Left lobe of liver (tissue), 2 donors: ENCODE measurements at regions not wholly inside any gene's neighbourhood (a gene's known extent, or its start where the extent isn't known, plus 50 kb on each side); places are given as distances from the start of the nearest gene placed in this dataset.

Experiments used
- ATAC-seq: fragments of 200-7000 bp; cut with Tn5 transposase; one replicate; pipeline ENCODE4 v1.9.1; 2020; ENCODE audit warnings: mild to moderate bottlenecking, moderate library complexity
- DNase-seq: peaks from one replicate; pipeline ENCODE4 v3.0.0-alpha.2; 2020; ENCODE audit warnings: low spot score
- donor health status: DM: no; HTN: no; CAD: no; lungs with moderate emphysema.
- donor health status: DM: no; HTN: yes; CAD: no.

DNA sequence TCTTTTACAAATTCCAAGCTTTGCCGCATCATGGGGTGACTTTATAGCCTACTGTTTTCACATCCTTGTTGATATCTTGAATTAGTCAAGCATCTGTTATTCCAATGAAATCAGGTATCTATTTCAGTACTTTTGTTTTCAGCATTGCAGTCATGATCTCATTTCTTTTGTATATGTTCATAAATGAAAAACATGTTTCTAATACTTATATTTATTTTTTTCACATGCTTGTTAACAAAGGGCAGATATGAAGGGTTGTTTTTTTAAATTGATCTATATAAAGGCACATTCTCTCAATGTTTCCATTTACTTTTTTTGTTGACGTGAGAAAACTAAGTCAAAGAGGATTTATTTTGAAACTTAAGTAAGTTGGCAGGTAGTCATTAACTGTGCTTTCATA, 964.8 kb downstream of the JRKL start:
- no peak for ATAC-seq
- DNase-seq, result no peak

DNA sequence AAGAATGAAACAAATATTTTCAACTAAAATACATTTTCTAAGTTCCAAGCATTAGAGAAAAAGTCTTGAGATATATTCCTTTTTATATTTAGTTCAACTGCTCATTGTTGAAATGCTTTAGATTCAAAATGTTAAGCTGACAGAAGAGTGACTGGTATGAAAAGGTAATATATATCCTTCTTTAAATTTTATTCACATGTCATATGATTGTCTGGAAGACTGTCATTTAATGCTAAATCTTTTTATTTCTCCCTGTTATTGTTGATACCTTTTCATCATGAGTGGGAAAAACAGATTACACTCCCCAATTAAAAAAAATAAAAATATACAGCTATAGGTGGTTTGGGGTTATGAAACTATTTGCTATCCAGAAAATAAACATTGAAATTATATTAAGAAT, 965.4 kb downstream of the JRKL start:
- ATAC-seq, result no peak
- no peak for DNase-seq

DNA sequence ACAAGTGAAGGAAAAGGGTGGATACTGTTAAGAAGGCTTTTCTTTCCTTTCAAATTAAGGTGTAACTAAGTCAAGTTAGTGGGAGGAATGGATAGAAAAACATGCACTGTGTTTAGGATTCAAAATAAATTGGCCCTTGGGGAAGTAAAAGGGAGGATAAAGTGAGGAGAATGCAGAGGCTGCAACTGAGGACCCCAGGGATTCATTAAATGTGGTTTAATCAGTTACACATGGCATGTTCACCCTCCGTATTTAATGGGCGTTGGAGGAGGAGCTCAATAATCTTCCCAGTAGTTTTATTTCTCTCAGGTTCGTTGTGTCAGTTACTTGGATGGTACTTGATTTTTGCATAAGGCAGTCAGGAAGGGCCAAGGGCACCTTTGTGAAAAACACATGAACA, 966.3 kb downstream of the JRKL start:
- ATAC-seq, result no peak
- no peak for DNase-seq

DNA sequence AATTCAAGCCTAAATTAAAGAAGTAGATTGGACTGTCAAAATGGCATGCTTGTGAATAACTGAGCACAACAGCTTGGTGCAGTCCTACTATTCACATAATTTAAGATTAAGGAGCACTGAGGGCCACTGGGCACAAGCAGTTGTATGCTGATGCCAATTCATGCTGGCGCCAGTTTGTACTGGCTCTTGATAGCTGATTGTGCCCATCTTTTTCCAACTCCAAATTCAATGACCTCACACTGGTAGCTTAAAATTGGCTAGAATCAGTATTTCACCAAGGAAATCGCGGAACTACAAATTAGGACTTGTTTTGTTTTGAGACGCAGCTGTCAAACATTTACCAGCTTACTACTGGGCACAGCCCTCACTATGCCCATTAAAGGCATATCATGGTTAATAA, 969.2 kb downstream of the JRKL start:
- ATAC-seq (no peak), DNase-seq (no peak)

DNA sequence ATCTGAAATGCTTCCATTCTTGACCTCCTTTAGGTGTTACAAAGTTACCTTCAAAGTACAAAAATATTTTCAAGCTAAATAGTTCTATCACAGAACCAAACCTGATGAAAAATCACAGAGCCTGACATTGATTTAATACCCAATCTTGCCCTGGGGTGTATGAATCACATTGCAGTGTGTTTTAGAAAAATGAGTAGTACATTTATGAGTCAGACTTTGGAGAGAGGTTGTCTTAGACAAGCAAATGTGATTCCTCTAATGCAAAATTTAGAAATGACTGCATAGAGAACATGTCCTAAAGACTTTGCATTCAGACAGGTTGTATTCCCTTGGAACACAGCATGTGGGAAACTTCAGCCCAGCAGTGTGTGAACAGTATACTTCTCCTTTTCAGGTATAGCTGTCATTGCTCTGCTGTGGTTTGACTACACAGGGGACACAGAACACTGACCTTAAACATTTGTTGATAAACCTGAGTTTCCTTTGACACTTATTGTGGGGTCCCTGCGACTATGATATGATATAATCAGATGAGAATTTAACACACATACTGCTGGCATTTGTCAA, 972.1 kb downstream of the JRKL start:
- DNase-seq (no peak), ATAC-seq (no peak)

DNA sequence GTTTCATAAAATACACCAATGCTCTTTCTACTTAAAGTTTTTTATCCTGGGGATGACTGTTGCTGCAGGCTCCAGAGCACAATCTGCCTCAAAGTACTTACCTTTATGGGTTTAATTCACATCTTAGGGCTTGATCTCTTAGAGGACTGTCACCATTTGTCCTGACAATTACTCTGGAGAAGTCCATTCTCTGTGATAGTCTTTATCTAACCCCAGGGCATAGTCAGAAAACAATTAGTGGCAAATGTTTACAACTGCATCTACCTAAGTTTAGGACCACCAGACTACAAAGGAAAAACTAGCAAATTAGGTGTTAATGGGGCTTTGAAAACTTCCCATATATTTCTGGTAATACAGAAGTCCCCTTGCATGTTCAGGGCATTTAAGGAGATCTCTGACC, 973.5 kb downstream of the JRKL start:
- no peak for ATAC-seq

DNA sequence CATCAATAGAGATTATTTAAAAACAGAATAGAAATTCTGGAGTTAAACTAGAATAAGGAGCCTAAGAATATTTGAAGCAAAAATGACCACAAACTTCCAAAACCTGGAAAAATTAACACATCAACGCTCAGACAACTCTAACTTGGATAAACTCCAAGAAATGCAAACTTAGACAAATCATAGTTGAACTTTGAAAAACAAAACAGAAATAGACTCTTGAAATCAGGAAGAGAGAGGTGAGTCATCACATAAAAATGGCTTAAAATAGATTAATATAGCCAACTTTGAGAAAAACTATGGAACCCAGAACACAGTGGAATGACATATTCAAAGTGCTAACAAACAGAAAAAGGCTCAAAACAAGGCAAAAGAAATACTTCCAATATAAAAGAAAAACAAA, 974.2 kb downstream of the JRKL start:
- no peak for DNase-seq
- no peak for ATAC-seq

More for the DNA sequence above, 973.5 kb downstream of the JRKL start:
- DNase-seq, result no peak

DNA sequence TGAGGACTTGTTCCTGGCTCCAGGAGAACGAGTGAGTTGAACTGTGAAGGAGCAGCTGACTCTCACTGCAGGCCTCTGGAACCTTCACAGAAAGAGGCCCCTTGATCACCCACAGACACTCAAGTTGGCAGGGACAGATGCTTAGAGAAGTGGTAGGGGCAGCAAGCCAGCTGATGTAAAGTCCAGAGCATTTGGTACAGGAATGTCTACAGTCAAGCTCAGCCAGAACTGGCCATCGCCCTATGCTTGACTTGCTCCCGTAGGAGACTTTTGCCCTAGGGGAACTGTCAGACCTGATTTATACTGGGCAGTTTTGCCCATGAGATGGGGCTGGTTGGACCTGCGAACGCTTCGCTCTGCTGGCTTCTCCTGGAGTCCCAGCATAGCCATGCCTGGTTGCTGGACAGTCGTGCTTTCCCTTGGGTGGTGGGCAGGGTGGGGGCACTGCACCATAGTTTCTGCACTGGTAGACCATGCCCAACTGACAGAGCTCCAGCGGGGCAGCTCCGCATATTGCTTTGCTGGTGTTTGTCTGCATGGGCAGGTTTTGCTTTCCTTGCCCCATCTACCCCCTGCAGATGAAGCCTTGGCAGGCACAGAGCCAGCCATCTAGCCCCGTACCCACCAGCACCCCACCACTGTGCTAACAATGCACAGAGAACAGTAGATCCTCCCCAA, 977.7 kb downstream of the JRKL start:
- DNase-seq (no peak), ATAC-seq (no peak)

DNA sequence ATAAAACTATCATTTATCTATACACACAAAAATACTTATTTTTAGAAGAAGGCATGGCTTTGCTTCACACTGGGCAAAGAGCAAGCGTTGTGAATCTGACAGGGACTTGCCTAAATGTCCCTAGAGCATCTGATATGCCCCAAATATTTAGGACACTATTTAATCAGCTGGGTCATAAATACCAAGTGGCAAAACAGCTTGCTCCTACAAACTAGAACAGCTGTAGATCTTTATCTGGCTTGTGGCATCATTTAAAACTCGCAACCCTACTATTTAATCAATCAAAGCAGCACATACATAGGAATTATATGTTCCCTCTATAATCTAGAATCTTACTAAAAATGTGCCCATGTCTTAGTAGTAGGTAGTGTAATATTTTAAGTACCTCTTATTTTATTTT, 999.5 kb downstream of the JRKL start:
- no peak for DNase-seq
- no peak for ATAC-seq

DNA sequence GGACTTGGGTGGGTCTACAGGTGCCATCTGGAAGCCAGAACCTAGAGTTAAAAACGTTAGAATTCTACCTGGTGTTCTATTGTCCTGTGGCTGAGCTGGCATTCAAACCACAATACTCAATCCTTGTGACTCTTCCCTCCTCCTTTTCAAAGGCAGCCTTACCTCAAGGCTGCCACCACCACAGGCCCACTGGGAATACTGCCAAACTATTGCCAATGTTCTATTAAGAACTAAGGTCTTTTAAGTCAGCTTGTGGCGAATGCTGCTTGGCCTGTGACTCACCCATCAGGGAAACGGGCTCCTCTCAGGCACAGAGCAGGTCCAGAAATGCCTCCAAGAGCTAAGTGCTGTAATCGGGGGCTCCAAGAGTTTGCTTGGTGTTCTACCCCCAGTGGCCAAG, 1008.4 kb downstream of the JRKL start:
- ATAC-seq (no peak), DNase-seq (no peak)

DNA sequence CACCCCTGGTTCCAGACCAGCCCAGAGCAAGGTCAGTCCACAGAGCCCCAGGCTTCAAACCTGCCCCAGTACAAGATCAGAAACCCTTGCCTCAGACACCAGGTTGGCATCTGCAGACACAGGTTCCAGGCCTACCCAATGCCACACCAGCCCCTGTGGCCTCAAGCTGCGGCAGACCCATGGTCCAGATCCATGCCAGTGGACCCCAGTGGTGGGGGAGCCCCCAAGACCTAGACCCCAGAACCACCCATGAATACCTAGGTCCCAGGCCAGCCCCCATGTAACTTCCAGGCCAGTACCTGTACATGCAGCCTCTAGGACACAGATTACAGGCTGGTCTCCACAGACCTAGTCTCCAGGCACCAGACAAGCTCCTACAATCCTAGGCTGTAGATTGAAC, 1019.3 kb downstream of the JRKL start:
- ATAC-seq (no peak), DNase-seq (no peak)

DNA sequence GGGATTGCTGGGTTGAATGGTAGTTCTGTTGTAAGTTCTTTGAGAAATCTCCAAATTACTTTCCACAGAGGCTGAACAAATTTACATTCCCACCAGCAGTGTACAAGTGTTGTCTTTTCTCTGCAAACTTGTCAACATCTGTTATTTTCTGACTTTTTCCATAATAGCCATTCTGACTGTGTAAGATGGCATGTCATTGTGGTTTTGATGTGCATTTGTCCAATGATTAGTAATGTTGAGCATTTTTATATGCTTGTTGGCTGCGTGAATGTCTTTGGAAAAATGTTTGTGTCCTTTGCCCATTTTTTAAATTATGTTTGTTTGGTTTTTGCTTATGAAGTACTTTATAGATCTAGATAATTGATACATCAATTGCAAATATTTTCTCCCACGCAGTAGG, 1025.0 kb downstream of the JRKL start:
- ATAC-seq, result no peak
- DNase-seq, result no peak

DNA sequence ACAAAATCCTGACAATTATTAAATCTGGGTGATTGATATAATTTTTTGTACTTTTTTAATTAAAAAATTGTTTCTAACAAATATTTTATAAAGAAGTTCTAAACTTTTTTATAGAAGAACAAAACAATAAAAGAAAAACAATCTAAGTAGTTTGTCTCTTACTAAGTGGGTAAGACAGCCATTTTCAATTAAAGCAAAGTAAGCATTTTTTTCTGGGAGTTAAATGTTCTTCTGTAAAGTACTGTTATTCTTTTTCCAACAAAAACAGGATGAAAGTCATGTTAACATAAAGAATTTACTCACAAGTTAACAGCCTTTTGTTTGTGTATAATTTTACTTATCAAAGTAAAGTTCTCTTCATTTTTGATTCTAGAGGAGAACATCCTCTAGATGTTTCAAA, 1029.9 kb downstream of the JRKL start:
- no peak for DNase-seq

DNA sequence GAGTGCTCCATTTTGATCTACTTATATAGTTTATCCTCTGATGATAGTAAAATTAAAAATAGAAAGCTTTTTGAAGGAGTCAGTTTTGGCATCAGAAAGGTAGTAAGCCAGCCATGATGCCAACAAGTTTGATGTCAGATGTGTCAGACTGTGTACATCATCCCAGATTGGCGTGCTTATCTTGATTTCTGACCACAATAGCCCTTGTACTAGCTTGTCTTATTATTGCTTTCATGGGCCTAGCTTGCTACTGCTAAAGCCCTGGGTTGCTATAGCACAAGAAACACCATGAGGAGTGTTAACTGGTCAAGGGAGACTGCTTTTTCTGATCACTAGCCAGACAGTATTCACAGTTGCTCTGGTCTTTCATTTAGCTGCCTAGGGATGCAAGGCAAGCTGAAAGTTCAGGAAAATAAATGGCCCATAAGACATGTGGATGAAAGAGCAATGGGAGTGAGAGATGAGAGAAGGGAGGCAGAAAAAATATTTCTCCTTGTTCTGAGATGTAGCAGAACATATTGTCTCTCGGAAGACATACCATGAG, 1038.5 kb downstream of the JRKL start:
- DNase-seq (no peak), ATAC-seq (no peak)

More for the DNA sequence above, 1029.9 kb downstream of the JRKL start:
- ATAC-seq, result no peak

DNA sequence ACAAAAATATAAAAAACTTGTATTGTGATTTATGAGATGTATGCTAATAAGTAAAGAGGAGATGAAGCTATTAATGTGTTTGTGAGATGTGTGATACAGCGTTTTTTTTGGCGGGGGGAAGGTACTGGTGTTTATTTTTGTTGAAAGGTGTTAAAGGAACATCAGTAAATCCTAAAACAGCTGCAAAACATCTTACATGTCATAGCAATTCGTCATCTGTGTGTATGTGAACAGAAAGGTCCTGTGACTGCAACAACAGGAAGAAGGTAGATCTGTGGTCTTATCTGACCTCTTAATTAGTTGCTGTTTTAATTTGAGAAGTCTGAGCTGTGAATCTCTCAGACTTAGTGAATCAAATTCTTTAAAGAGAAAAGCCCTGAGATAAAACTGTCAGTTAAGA, 1041.1 kb downstream of the JRKL start:
- no peak for DNase-seq

DNA sequence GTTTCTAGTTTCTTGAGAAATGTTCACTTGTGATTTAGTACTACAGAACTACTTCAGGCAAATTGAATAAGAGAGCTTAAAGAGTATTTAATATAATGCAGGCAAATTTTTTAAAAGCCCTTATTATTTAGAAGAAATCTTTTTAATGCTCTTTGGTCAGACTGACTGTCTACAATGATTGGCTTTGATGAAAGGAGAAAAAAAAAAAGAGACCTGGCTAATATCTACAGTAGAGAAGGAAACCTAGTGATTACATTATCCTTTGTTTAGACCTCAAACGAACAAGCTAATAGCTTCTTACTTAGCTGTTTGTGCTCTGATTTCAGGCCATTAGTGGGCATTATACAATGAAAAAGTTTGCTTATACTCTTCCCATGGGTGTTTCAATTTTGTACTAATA, 1043.1 kb downstream of the JRKL start:
- ATAC-seq, result no peak
- no peak for DNase-seq

More for the DNA sequence above, 1041.1 kb downstream of the JRKL start:
- ATAC-seq, result no peak

DNA sequence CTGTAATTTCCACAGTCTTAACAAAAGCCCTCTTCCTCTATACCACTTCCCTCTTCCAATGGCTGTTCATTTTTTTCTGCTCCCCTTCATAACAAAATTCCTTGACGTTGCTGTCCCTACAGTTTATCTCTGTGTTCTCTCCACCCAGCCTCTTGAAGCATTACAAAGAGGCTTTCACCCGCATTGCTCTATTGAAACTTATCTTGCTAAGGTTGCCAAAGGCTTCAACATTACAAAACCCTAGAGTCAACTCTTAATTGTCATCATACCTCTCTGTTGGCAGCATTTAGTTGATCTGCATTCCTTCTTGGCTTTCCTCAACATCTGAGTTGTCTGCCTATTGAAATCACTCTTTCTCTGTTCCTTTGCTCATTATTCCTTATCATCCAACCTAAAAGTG, 1055.7 kb downstream of the JRKL start:
- no peak for DNase-seq
- ATAC-seq, result no peak

DNA sequence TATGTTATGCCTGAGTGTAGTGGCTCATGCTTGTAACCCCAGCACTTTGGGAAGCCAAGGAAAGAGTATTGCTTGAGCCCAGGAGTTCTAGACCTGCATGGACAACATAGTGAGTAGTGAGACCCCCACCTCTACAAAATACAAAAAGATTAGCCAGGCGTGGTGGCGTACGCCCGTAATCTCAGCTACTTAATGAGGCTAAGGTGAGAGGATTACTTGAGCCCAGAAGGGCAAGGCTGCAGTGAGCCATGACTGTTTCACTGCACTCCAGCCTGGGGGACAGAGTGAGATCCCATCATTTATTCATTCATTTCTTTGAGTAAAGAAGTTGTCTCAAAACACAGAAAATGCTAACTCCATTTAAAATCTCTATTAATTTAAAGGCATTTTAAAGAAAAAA, 1061.6 kb downstream of the JRKL start:
- ATAC-seq (no peak), DNase-seq (no peak)

DNA sequence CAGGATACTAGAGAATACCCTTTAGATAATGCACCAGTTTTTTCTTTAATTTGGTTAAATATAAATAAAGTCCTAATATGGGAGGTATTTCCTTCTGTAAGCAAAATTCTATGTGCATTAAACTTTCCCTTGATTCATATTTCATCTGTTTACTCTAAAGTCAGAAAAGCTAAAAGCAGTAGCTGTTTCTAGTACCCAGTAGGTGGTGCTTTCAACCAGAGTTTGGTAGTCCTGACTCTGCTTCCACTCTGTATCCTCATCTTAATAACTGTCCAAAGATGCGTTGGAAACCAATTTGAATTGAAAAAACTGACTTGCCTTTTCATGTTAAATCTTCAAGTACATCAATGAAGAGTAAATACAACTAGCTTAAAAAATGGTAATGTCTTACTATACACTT, 1065.2 kb downstream of the JRKL start:
- DNase-seq (no peak), ATAC-seq (no peak)

DNA sequence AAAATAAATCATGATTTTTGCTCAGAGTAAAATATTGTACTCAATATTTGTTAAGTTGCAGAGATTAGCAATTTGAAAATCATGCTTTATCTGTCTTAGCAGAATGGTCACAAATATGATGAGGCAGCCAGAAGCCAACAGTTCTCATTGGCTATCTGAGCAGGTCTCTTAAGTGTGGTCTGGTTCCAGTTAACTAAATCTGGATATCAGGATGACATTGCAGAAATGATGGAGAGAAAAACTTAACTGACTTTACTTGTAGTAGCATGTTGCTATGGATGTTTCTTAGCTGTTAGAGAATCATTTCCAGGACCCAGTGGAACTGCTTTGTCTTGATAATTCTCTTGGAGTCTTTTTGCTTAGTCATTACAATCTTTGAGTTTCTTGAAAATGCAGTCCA, 1070.3 kb downstream of the JRKL start:
- no peak for ATAC-seq

DNA sequence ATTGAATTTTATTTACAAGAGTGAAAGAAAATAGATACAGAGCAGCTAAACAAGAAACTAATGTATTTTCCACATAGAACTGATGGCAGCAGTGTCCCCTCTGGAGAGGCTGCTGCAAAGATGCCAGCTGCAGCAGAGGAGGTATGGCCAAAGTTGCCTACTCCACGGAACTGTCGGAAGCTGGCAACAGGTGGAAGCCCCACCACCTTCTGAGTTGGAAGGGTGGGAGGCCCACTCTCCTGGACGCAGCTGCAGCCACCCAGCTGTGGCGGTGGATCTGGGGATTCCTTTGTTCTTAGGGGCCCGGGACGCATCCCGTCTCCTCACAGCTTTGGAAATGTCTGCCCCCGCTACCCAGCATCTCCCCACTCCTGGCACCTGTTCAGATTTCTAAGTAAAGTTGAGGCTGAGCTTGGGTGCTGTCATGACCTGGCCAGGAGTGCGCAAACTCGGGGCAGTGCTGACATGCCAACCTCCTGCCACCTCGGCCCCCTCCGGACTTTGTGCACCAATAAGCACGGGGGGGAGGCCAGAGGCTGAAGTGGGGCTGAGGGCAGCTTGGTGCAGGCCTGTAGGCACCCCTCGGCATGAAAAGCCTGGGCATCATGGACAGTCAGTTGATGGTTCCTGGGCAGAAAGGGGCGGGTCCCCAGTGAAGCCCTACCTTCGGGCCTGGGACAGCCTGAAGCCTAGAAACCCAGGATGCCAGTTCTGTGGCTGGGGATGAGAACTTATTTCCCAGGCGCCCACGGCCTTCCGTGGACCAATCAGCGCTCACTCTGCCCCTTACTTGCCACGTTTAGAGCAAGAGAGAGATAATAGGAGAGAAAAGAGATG, 1071.4 kb downstream of the JRKL start:
- DNase-seq, result no peak

More for the DNA sequence above, 1070.3 kb downstream of the JRKL start:
- no peak for DNase-seq

DNA sequence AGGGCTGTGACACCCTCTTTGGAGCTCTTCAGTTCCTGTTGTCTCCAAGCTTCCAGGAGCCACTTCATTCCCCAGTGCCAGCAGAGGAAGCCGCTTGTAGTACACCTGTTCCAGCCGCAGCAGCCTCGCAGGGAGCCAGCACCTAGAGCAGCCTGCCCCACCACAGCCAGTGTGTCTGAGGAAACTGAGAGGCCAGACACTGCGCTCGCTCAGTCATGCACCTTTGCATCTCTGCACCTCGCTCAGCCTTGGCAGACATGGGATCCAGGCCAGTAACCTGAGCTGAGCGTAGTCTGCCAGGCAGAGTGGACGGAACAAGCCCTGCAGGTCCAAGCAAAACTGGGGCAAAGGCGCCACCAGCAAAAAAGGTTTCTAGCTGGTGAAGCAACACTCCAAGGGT, 1072.1 kb downstream of the JRKL start:
- DNase-seq (no peak), ATAC-seq (no peak)

More for the DNA sequence above, 1071.4 kb downstream of the JRKL start:
- no peak for ATAC-seq
